ENCODE measurements at regions not wholly inside any gene's neighbourhood (a gene's known extent, or its start where the extent isn't known, plus 50 kb on each side); places are given as distances from the start of the nearest gene placed in this dataset.

- TF ChIP-seq POLR2A (IDR thresholded peaks at IDR 0.05; ENCODE audit: low read depth, low read length) = no peak
- no peak for TF ChIP-seq POLR2AphosphoS5 (IDR thresholded peaks at IDR 0.05; ENCODE audit: low read depth, low read length)
Measured at GRCh38 chr11:64489831-64490441, 65.8 kb upstream of the SLC22A11 start.

All from GM12892 (cell line).